GM19438 (cell line): ENCODE measurements at regions not wholly inside any gene's neighbourhood (a gene's known extent, or its start where the extent isn't known, plus 50 kb on each side); places are given as distances from the start of the nearest gene placed in this dataset.

Experiments used
- ATAC-seq: cut with Tn5 transposase; IDR thresholded peaks from one replicate; pipeline ENCODE4 v1.9.1; 2021; ENCODE audit warnings: low read depth; ENCODE audit not compliant: unreplicated experiment

DNA sequence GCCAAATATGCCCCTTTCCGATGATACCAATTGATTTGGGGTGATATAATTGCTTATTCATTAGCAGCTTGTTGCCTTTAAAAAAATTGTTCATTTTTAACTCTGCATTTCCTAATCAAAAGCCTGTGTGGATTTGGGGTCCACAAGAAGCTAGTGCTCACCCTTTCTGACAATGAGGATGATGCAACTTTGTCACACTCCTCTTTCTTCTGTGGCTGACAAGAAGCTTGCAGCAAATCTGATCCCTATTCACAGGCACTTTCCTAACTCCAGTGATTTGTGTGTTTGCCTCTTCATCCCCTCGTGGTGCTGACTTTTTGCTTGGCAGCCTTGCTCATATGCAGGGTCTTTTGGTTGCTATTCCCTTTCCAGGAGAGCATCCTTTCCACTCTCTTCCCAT is 182.7 kb upstream of the LDB2 start:
- ATAC-seq, result no peak

DNA sequence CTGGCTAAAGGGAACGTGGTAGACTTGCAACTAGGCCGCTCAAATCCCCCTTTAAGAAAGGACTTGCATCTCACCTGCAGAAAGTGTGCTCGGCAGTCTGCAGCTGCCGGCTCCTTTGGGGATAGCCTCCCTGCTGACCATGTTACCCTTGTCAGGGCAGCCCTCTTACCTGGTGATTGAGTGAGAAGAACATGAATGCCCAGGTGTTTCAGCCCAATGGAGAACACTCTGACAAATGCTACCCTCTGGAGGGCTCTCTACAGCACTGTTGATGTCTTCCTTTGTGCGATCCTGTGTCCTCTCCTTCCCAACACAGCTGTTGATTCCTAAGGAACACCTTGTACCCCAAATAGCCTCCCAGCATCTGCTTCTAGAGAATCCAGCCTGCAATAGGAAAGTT is 178.7 kb upstream of the LDB2 start:
- no peak for ATAC-seq

DNA sequence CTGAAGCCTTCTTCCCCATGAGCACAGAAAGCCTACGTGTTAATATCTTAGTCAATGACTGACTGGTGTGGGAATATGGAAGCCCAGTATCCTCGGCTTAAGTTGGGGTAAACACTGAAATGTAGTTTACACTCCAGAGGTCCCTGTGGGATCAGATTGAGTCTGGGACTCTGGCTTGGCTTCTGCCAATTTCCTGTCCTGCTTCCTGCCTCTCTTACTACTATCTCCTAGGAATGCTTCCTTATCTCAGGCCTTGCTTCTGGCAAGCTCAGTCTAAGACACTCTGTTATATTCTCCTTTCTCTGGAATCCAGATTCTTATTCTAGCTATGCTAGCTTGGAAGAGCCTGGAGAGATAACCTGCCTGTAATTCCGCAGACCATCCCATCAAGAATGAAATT is 174.0 kb upstream of the LDB2 start:
- no peak for ATAC-seq

DNA sequence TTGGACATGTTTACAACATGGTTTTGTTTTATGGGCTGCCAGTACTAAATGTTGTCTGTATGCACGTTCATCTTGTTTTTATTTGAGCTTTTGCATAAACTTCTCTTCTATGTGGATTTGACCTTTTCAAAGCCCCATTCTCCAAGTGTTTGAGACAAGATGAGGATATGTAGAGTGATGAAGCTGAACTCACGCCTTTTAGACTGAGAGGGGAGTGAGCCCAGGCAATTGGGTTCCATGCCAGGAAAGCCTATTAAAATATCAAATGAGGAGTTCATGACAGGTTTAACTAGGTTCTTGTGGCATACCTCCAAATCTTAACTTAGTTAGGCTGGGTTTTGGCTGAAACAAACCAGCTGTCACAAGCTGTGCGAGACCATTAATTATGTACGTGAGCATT is 170.4 kb upstream of the LDB2 start:
- no peak for ATAC-seq

DNA sequence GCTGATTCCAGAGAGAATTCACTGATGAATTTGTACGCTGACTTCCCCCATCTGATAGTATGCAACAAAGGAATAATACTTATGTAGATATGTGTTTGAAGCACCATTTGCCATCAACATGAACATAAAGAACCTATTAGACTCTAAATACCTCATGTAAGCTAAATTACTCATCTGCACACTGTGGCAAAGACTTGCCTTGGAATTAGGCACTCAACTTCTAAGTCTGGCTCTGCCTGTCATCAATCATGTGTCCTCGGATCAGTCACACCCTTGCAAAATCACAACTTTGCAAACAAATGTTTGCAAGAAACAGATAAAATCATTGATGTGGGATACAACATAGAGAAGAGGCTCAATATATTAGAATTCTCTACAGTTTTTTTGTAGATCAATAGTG is 169.9 kb upstream of the LDB2 start:
- ATAC-seq, result no peak

DNA sequence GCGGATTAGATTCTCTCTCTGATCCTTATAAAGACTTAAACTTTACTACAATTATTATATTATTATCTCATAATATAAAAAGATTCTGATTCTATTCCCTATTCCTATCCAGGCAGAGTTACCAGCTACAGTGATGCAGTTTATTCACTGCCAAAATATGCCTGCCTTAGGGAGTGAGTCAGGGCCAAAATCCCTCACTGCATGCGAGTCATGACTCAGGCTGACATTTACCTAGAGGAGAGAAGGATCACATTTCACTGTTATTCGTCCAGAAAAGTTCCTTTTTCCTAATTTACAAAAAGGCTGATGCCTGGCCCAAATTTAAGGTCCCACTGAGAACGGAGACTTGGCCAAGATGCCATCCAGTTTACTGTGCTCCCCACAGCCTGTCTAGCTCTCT is 168.5 kb upstream of the LDB2 start:
- ATAC-seq, result no peak

DNA sequence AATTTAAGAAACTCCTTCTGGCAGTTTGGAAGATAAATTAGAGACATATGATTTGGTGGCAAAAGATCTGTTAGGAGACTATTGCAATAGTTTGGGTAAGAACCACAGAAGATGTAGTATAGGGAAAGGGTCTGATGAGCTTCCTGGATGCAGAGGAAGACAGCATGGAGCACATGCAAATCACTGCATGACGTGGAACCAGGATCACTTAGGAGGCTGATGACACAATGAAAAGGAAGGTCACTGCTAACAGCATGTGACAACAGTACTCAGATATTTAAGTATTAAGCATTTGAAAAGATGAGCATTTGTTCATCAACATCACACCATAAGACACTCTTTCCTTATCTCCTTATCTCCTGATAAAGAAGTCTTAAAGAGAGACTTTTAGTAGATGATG is 167.8 kb upstream of the LDB2 start:
- ATAC-seq, result no peak

DNA sequence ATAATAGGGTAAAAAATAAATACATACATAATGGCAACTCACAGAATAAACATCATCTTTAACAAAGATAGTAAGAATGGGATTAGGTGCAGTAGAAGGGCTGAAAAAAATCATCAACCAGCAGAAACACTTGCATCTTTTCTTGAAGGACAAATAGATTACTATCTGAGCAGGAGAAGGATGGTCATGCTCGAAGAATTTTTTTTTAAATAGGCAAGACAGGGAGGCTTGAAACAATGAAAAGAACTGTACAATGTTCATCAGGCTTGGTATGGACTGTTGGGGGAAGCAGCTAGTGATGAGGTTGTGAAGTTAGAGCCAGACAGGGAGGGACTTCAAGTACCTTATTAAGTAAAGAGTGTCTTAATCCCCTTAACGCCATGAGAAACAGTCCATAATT is 167.4 kb upstream of the LDB2 start:
- ATAC-seq, result no peak

DNA sequence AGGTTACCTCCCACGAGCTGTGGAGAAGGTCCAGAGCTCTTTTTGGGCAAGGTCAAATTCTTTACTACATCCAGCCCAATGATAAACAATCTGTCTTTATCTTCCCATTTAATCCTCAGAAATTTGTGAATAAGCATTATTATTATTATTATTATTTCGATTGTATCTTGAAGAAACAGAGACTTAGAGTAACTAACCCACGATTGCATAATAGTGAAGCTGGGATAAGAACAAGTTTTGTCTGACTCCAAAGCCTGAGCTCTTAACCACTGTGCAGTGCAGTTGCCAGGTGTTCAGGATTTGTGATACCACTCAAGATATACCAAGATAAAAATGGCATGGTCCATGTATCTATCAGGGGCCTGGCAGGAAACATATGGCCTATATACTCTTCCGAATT is 166.5 kb upstream of the LDB2 start:
- no peak for ATAC-seq

DNA sequence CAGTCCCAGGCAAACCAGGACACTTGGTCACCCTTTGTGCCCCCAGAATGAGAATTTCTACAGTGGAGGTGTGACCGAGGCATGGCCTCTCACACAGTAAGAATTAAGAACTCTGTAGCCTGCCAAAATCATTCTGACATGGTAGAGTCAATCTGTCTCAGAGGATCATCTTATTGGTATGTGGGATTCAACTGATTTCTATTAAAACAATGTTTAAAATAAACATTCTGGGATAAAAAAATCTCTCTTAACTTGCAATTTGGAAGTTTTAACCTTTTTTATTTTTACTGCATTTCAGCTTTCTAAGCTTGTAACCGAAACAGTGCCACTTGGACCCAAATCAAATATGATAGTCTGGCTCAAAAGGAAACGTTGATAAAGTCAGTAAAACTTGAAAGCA is 165.4 kb upstream of the LDB2 start:
- ATAC-seq, result no peak

DNA sequence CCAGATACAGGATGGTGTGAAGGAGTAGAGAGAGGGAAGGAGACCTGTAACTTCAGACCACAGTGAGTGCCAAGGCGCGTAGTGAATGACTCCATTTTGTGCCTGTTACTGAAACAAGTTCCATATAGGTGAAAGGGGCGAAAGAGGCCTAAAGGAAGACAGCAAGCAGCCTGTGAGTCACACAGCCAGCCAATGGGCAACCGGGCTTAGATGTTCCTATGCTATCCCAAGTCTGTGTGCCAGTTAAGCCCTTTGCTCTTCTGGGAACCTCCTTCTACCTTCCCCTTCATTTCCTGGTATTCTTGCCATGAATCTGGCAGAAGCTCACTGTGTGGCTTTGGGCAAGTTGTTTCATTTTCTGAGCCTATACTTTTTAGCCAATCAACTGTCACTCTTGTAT is 161.8 kb upstream of the LDB2 start:
- no peak for ATAC-seq

DNA sequence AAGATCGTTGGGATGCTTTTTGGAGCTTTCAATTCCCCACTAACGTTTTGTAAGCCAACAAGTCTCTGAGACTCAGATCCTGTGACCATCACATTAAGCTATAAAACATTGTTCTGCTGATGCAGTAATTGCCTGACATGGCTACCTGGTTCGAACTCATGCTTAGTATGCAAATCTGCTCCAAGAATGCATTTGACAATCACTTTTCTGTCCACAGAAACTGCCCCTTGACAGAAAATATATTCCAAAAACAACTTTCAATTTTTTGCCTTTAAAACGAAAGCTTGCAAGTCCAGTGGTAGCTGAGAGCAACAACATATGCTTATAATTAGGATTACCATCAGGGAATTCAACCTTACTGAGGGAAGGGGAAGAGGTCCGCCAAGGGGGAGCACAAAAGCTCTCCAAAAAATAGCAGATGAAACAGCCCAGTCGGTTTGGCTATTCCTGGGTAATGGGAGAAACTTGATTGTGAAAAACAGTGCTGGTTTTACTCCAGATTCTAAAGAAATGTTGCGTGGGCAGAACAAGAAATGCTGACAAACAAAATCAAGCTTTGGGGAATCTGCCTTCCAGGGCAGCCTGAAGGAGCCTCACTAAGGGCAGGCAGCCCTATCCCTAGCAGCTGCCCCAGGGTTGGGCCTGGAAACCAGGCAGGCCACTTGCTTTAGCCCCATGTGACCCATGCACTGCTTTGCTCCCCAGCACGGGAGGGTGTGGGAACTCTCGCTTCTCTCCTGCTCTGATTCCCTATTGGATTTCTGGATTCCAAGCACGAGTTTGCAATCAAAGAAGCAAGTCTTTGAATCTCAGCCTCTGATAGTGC is 160.7 kb upstream of the LDB2 start:
- ATAC-seq, result no peak

DNA sequence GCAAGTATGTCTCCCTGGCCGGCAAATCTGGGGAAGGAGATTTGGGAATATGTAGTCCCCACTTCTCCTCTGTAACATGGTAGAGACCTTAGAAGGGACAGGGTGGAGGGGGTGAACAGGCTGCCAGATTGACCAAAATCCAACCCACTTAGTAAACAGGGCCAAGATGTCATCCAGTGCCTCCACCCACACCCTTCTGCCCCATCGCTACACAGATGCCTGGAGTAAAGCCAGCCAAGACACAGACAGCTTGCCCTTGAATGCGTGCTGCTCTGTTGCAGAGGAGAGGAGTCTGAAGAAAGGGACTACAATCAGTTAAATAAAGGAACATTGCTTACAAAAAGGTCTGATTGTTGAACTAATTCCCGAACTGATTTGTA is 160.1 kb upstream of the LDB2 start:
- no peak for ATAC-seq

DNA sequence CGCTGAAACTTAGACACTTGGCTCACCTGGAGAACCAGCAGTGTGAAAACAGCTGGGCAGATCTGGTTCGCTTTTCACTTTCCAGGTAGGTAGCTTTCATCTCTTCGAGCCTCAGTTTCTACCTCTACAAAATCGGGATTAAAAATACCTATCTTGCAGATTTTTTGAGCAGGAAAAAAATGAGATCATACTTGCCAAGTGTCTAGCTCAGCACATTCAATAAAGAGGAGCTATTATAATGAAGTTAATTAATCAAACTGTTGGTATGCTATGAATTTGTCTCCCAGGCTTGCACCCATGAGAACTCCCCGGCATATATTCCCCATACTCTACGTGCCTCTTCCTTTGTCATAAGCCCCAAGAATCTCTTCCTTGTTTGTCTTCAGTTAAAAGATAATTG is 158.6 kb upstream of the LDB2 start:
- ATAC-seq, result no peak

DNA sequence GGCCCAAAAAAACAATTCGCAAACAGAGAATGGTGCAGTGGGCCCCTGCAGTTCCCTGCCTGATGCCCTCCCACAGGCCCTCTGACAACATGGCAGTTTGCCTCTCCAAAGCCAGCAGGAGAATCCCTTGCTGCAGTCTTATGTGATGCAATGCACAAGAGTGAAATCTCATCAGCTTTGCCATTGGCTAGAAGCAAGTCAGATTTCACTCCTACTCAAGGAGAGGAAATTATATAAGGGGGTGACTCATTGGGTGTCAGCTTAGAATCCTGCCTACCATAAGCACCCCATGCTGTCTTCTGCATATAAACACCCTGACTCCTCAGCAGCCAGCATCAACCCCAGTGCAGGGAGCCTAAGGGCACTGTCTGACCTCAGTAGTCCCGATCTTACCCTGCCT is 157.3 kb upstream of the LDB2 start:
- ATAC-seq, result no peak

DNA sequence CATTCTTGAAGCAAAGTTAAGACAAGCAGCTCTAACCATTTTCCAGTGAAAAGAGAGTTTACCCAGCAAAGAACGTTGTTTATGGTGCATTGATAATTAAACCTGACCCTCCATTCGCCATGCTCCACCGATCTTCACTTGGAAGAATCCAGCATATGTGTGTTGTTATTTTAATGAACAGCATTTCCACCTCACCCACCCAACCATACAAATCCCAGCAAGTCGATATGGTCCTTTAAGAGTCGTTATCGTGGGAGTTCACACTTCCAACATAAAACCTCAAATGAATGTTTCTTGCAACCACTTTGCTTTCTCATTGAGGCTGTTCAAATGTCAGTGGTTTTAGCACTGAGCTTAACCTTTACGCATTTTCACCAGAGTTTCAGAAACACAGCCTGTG is 147.4 kb upstream of the LDB2 start:
- no peak for ATAC-seq

DNA sequence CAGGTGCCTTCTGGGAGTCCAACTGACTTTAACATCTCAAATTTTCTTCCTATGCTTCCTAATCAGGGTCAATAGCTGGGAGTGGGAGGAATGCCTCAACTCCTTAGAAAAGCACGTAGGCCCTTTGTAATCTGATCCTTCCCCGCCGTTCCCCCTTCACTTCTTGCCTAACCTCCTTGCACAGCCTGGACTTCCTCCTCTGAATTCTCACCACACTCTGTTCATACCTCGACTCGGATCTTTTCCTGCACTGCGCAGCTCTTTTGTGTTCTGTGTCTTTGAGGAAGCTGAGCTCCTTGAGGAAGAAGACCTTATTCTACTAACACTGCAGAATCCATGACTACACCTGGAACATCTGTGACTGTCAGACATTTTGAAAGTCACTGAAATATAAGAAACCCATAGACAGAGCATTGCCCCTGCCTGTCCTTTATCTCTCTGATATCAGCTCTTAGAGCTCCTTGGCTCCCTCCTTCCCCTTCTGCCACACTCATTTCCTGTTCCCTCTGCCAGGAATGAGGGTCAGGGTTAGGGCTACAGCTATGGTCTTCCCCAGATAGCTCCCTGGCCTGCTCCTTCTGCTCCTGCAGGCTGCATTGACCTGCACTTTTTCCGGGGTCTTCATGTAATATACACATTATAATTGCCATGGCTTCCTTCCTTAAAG is 140.2 kb upstream of the LDB2 start:
- ATAC-seq, result no peak

DNA sequence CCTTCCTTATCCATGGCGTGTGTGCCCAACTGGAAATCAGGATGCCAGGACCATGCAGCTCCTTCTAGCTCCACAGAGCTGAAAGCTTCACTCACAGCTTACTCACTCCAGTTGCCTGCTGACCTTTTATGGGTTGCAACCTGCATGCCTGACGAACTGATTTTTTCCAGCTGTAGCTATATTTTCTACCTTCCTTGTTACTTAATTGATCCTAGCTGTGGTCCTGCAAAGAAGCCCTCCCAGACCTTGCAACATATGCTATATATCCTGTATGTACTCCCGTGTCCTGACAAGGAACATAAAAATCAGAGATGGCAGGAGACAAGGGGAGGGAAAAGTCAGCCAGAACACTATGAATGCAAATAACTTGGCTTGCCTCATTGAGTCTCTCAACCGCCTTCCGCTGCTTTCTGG is 135.3 kb upstream of the LDB2 start:
- ATAC-seq, result no peak

DNA sequence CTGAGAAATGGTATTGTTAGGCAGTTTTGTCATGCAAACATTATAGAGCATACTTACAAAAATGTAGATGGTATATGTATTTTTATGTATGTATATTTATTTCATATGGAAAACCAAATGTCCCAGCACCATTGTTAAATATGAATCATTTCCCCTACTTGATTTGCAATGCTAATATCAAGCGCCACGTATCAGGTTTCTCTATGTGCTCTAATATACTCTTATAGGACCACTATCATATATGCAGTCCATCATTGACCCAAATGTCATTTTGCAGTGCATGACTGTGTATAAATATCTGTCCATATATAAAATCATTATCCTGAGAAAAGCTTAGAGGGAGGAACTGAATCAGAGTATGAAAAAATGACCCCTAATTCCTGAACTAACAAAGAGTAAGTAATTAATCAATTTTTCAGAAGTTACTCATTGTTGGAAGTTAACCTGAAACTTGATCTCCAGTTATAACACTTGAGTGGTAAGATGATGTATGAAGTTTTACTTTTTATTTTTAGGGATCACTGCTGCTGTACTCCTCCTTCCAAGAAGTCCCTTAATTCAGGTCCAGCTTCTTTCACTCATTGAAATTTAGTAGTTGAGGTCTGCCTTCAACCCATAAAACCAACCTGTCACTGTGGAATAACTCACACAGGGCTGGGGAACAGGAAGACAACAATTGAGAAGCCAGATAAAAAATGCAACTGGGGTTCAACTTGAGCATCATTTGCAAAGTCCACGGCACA is 134.8 kb upstream of the LDB2 start:
- ATAC-seq, result no peak

DNA sequence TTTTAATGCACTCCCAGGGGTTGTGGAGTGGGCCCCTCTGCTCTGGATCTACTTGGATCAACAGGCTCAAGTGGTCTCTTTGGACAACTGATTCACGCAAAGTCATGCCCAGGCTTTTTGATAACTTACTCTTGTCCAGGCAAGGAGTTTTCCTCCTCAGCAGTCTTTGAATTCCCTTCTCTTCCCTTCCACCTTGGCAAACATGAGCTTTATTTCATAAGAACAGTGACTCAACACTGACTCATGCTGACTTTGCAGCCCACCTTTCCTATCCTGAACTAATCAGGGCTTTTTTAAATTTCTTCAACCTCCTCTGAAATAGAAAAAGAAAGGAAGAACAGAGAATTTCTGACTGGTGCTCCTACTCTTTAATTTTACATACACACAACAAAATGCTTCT is 132.1 kb upstream of the LDB2 start:
- no peak for ATAC-seq

DNA sequence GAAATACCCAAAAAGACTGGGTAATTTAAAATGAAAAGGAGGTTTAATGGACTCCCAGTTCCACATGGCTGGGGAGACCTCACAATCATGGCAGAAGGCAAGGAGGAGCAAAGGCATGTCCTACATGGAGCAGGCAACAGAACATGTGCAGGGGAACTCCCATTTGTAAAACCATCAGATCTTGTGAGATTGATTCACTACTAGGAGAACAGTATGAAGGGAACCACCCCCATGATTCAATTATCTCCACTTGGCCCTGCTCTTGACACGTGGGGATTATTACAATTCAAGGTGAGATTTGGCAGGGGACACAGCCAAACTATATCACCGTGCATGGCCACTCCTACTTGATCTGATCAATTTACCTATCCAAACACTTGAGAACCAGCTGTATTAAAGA is 131.5 kb upstream of the LDB2 start:
- no peak for ATAC-seq

DNA sequence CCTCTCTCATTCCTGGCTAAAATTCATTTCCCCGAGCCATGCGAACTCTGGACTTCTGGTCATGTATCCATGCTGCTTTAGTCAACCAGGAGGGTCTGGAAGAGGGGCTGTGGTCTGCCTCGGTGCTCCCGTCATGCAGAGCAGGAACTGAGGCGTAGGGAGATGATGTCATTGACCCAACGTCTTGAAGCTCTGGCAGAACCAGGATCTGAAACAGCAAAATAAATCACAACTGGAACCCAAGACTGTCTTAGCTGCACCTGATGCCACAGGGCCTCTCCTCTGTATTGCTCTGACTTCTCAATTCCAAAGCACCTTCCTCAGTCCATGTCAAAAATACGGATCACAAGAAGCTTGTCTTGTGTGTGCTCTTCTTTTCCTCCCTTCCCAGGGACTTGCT is 131.0 kb upstream of the LDB2 start:
- no peak for ATAC-seq
